GM12892 (cell line): ENCODE measurements at regions not wholly inside any gene's neighbourhood (a gene's known extent, or its start where the extent isn't known, plus 50 kb on each side); places are given as distances from the start of the nearest gene placed in this dataset.
"Not testable (repeated sequence)": the region's sequence is repeated elsewhere in the genome, so short reads cannot be mapped to it uniquely, and the experiment has no call there.

ENCODE experiments used
- DNase-seq: peaks from one replicate; pipeline ENCODE4 v3.0.0; 2011; ENCODE audit not compliant: insufficient read length
- FAIRE-seq: peaks from 2 replicates; lab custom pipeline; 2011; peaks lifted over from hg19 to GRCh38; lab: Jason Lieb, UNC
- POLR2A ChIP-seq: IDR thresholded peaks from 2 replicates; pipeline ENCODE4 v1.6.1; 2011; ENCODE audit warnings: low read depth, low read length, control low read depth
- POLR2AphosphoS5 ChIP-seq: IDR thresholded peaks from 2 replicates; pipeline ENCODE4 v1.6.1; 2011; ENCODE audit warnings: low read depth, low read length, control low read depth
- TAF1 ChIP-seq: IDR thresholded peaks from 2 replicates; pipeline ENCODE4 v1.6.1; 2011; ENCODE audit warnings: low read depth, mild to moderate bottlenecking, control low read depth, low read length, borderline replicate concordance

DNA sequence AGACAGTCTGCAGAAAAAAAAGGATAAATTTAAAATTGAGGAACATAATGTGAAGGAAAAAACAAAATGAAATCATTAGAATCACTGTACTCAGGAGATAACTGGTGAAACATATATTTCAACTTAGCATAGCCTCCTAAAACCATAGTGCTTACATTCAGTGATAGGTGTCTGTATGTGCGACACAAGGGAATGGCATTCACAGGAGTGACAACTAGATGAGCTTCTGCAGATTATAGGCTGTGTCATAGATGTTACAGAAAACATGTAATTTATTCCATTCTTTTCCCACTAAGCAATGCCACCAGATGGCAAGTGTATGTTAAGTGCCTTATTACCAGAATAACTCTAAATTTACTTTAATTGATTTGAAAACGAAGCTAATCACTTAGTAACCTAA lies 960.0 kb upstream of the PCDH20 start:
- FAIRE-seq (no peak), DNase-seq (no peak)
- TF ChIP-seq TAF1 (no peak), POLR2AphosphoS5 (no peak), POLR2A (no peak)

DNA sequence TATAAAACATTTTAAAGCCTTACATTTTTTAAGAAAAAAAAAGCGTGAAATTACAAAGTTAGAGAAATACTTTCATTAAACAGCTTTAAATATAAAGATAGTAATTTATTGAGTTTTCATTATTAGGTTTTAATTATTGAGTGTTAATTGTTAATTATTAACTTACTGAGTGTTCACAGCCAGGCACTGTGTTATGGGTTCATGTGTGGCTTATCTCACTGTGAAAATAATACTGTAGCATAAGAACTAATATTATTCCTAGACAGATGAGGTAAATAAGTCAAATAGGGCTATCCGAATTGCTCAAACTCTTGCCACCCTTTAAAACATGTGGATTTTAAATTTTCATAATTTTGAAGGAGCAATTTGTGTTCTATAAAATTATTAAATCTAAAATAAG lies 956.1 kb upstream of the PCDH20 start:
- DNase-seq (no peak), FAIRE-seq (no peak)
- TF ChIP-seq POLR2AphosphoS5, result no peak
- no peak for TF ChIP-seq TAF1
- TF ChIP-seq POLR2A, result no peak

- not testable (repeated sequence) for FAIRE-seq, DNase-seq
Measured at GRCh38 chr13:62367971-62368370, 952.3 kb upstream of the PCDH20 start.

DNA sequence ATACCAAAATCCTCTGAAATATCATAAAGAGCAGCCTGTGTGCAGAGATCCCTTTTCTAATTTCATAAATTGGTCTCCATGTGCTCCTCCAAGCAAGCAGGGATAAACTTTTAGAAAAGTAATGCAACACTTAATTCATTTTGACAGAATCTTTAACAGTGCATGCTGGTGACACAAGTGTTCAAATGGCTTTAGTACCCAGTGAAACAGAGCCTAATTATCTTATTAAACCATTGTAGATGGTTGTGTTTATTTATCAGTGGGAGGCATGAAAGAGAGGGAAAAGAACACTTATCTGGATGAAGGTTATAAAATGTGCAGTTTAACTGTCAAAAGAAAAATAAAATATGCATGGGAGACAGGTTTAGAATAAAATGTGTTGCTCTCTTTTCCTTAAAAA lies 945.0 kb upstream of the PCDH20 start:
- FAIRE-seq, result no peak
- no peak for DNase-seq

GRCh38 chr13:62358646-62358932 lies 942.9 kb upstream of the PCDH20 start:
- DNase-seq (no peak), FAIRE-seq (no peak)
- TF ChIP-seq POLR2AphosphoS5 (no peak), POLR2A (no peak), TAF1 (no peak)

More for the DNA sequence above, 945.0 kb upstream of the PCDH20 start:
- TF ChIP-seq TAF1 (no peak), POLR2A (no peak), POLR2AphosphoS5 (no peak)

DNA sequence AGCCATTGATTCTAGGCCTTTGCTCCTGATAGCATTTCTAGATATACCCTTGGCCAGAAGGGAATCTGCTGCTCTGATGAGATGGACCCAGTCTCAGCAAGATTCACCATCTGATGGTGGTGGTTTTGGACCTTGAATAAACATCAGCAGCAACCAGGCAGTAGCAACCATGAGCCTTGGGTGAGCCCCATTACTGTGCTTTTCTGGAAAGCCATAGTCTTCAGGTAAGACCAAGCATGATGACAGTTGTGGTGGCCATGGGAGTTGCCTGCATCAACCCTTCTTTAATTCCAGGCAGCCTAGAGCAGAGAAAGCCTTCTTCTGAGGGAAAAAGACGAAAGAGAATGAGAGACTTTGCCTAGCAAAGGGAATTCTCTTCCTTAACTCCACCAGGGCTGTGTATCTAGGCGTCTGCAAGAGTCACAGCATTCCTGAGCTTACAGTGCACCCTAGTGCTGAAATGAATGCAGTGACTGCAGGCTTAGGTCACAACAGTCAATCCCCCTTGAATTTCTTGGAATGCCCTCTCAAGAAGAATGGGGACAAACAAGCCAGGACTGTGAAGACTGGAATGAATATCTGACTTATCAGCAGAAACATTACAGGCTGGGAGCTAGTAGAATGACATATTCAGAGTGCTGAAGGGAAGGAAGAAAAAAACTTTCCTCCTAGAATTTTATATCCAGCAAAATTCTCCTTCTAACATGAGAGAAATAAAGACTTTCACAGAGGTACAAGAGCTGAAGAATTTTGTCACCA lies 942.4 kb upstream of the PCDH20 start:
- FAIRE-seq (peak; percentile 64), DNase-seq (no peak)
- TF ChIP-seq POLR2A (no peak), POLR2AphosphoS5 (no peak), TAF1 (no peak)

DNA sequence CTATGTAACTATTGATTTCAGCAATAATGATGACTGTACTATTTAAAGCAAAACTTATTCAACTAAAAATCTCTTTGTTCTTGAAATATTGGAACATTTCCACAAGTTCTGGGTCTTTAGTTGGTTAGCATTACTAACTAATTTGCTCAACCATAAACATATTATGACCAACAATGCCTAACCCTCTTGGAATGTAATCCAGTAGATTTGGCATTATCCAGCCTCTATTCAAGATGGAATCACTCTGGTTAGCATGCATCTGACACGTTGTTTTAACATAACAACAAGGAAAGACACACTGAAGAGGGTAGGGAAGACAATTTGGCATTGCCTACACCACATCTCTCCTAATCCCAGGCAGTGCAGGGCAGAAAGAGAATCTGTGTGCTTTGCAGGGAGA lies 941.3 kb upstream of the PCDH20 start:
- TF ChIP-seq TAF1 (no peak), POLR2A (no peak)
- DNase-seq, result no peak
- no peak for FAIRE-seq

DNA sequence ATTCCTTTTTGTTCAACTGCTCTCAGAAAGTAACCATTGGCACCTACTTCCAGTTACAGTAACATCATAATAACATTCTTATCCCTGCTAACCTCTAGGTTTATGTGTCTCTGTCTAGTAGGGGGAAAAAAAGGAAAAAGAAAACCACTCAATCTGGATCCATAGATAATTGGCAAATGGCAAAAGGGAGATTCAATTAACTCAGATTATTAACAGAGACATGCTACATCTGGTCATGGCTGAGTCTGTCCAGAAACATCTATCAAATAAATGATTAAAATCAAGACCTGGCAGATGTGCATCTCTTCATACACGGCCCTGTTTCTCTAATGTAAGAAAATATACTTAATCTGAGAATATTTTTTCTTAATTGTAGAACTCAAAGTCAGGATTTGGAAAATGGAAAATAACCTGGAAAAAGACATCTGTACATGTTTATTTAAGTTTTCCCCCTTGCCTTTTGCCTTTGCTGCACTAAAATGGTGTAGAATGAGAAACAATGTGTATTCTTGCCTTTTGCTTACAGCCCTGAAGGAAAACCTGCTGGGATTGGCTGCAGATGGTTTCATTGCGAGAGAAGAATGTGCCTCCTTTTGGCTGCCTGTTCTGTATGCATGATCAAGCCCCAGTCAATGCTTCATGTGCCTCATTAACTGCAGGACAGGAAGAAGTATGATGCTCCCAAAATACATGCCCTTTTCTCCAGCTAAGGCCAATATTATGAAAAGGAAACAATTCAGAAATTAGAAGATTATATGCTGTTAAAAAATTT lies 921.6 kb upstream of the PCDH20 start:
- DNase-seq (no peak), FAIRE-seq (no peak)
- TF ChIP-seq POLR2AphosphoS5, result no peak
- no peak for TF ChIP-seq TAF1
- TF ChIP-seq POLR2A, result no peak

- FAIRE-seq (no peak), DNase-seq (no peak)
- no peak for TF ChIP-seq TAF1
- no peak for TF ChIP-seq POLR2AphosphoS5
- TF ChIP-seq POLR2A, result no peak
Measured at GRCh38 chr13:62336507-62336906, 920.9 kb upstream of the PCDH20 start.

DNA sequence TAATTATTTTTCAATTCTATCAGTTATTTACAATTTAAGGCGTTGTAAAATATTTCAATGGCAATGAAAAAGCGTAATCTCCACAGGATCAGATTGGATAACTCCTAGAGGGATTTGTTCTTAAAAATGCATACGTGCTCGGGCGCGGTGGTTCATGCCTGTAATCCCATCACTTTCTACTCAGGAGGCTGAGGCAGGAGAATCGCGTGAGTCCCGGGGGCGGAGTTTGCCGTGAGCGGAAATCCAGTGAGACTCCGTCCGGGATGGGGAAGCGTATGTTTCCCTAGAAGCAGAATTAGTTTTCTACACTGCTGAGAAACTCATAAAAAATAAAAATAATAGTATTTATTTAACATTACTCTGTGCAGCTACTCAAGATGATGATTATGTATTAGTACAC lies 917.8 kb upstream of the PCDH20 start:
- DNase-seq (no peak), FAIRE-seq (no peak)
- TF ChIP-seq TAF1, result no peak
- no peak for TF ChIP-seq POLR2A
- no peak for TF ChIP-seq POLR2AphosphoS5

GRCh38 chr13:62331384-62331783 lies 915.7 kb upstream of the PCDH20 start:
- no peak for DNase-seq
- TF ChIP-seq POLR2A (no peak), POLR2AphosphoS5 (no peak), TAF1 (no peak)
- FAIRE-seq, result no peak

- peak; percentile 53 for FAIRE-seq
- TF ChIP-seq POLR2AphosphoS5, result no peak
- no peak for TF ChIP-seq TAF1
- no peak for DNase-seq
Measured at GRCh38 chr13:62327367-62327766, 911.7 kb upstream of the PCDH20 start.
